TTC549 (cell line): ENCODE measurements at regions not wholly inside any gene's neighbourhood (a gene's known extent, or its start where the extent isn't known, plus 50 kb on each side); places are given as distances from the start of the nearest gene placed in this dataset.

Experiments
- FAIRE-seq: peaks from 2 replicates; lab custom pipeline; 2012; peaks lifted over from hg19 to GRCh38; lab: Jason Lieb, UNC

GRCh38 chr2:18925296-18925695, 335.9 kb upstream of the NT5C1B start:
- no peak for FAIRE-seq

DNA sequence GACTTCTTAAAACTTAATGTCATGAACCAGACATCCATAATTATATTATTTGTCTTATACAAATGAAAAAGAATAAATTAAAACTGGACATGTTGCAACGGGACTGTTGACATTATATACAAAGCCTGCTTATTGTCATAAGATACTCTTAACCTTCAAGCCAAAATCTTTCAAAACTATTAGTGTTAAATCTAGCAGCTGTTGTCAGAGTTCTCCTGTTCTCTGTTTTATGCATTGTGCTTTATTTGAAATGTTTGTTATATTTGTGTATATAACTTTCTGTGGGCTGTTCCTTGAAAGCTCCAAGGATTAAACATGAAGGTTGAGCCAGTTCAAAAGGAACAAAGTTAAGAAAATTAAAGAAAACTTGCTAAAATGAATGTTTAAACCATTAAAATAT, 335.5 kb upstream of the NT5C1B start:
- FAIRE-seq: no peak

DNA sequence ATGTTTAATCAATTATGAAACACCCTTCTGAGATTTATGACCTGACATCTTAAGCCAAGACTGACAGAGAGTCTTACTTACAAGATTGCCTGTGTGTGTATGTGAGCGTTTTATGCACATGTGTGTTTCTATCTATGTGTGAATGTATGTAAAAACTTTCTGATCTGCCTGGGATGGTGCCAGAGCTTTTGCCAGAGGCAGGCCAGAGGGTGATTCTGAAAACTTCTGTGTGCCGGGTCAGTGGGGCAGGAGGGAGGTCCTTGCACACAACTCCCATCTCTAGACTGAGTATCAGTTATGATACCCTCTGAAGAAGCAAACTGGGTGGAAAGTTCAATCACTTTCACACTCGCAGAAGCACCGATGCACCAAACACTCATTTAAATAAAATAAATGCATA, 335.0 kb upstream of the NT5C1B start:
- FAIRE-seq: no peak

DNA sequence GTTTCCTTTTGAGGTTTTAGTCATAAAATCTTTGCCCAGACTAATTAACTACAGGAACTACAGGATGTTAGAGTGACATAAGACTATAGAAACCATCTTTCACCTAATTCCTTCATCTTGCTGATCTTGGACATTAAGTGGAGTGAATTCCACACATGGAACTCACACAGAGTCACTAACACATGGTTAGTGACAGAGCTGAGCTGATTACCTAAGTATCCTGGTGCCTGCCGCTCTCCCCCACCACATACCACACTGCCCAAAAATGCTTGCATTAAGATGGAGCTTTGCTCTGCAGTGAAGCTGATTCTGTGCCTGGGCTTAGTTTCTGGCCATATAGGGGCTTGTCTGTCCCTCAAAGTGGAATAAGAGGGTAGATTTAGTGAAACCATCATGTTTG, 332.9 kb upstream of the NT5C1B start:
- FAIRE-seq: no peak

DNA sequence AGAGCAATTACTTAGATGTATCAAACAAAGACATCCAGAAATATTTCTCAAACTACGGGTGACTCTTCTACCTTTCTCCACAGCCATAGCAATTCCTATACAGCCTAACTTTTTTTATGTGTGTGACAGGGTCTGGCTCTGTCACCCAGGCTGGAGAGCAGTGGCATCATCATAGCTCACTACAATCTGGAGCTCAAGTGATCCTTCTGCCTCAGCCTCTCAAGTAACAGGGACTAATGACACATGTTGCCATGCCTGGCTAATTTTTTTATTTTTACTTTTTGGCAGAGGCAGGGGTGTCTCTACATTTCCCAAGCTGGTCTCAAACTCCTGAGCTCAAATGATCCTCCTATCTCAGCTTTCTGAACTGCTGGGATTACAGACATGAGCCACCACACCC, 328.9 kb upstream of the NT5C1B start:
- FAIRE-seq: no peak

GRCh38 chr2:18915227-18915626, 325.9 kb upstream of the NT5C1B start:
- FAIRE-seq: no peak

- FAIRE-seq: no peak
Observed at GRCh38 chr2:18913512-18913911, 324.1 kb upstream of the NT5C1B start.

GRCh38 chr2:18912225-18912888, 323.0 kb upstream of the NT5C1B start:
- no peak for FAIRE-seq

- FAIRE-seq: no peak
Observed at GRCh38 chr2:18911416-18911815, 322.0 kb upstream of the NT5C1B start.

DNA sequence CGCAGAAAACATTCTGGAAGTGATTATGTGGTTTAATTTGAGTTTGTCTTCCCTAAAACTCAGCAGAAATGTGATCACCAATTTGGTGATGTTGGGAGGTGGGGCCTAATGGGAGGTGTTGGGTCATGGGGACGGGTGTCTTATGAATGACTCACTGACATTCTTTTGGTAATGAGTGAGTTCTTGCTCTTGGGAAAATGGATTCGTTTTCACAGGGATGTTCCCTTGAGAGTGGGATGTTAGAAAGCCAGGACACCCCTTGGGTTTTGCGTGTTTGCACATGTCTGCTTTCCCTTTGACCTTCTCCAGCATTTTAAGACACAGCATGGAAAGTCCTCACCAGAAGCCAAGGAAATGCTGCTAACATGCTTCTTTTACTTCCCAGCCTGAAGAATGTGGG, 321.5 kb upstream of the NT5C1B start:
- FAIRE-seq: no peak

- no peak for FAIRE-seq
Observed at GRCh38 chr2:18907937-18908336, 318.6 kb upstream of the NT5C1B start.

- FAIRE-seq: no peak
Observed at GRCh38 chr2:18907508-18907907, 318.1 kb upstream of the NT5C1B start.

- no peak for FAIRE-seq
Observed at GRCh38 chr2:18903750-18904149, 314.4 kb upstream of the NT5C1B start.

DNA sequence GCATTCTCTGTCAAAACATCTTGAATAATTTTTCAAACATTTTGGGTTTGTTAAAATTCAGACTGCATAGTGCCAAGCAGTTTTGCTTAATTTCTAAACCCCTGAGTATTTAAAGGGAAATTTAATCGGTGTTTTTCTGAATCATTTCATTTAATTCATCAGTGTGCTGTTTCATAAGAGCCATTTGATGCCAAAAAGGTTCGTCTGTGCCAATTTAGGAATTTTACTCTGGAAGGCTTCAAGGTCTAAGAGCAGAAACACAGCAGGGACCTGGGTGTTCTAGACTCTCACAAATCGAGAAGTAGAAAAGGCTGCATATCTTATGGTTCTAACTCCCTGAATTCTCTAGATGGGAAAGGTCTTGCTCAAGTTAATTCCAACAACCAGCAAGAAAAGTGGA, 311.9 kb upstream of the NT5C1B start:
- no peak for FAIRE-seq

- no peak for FAIRE-seq
Observed at GRCh38 chr2:18900691-18901141, 311.3 kb upstream of the NT5C1B start.

DNA sequence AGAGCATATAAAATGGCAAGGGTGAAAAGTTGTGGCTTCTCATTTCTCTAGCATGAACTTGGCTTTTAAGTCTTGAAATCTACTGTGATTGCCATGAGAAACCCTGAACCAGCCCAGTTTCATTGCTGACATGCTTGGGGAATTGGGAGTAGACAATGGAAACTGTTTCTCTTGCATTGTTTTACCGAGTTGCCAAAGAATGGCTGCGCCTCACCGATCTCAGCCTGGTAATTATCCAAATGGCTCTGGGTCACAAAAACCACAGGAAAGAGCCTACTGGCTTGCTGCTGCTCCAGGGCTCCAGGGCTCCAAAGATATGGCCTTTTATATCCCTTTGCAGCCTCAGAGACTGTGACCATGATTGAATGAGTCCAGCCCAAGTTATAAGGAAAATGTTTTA, 310.4 kb upstream of the NT5C1B start:
- FAIRE-seq: no peak

DNA sequence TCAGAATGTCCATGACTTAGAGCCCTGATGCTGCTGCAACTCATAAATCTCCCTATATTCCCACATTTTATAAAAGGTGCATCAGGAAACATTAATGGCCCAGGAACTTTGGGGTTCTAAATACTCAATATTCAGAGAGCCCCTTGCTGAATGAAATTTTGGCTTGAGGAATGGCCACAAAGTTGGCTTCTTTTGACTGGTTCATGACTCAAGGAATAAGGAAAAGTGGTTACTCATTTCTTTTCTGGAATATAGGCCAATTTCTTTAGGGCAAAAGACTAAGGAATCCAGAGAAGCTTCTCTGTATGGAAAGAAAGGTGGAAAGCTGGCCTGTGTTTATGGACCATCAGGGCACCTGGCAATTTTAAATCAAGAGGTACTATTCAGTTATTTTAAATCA, 308.9 kb upstream of the NT5C1B start:
- FAIRE-seq: no peak

DNA sequence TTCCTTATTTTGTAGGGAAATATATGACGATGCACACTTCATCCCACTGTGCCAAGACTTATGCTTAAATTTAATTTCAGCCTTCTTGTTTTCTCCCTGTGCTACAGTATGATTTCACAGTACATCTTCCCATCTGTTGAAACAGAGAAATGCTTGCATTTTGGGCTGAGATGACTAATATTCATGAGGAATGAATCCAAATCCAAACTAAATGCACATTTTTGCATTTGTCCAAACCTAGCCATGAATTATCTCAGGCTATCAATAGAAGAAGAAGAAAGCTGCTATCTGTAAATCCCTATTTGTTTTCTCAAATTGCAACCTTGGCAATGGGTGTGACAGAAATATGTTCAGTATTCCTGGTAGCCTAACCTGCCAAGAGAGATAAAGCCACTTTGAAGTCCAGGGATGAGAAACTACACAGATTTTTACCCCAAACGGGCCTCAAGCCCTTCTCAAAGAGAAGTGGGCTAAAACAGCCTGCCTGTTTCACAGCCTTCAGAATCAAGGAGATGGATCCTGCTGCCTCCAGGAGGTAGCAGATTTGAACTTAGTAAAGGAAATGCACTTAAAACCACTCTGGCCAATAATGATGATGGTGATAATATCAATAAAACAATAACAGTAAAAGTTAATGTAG, 306.9 kb upstream of the NT5C1B start:
- FAIRE-seq: no peak

GRCh38 chr2:18891600-18892345, 302.4 kb upstream of the NT5C1B start:
- no peak for FAIRE-seq

GRCh38 chr2:18889565-18890332, 300.4 kb upstream of the NT5C1B start:
- FAIRE-seq: no peak

DNA sequence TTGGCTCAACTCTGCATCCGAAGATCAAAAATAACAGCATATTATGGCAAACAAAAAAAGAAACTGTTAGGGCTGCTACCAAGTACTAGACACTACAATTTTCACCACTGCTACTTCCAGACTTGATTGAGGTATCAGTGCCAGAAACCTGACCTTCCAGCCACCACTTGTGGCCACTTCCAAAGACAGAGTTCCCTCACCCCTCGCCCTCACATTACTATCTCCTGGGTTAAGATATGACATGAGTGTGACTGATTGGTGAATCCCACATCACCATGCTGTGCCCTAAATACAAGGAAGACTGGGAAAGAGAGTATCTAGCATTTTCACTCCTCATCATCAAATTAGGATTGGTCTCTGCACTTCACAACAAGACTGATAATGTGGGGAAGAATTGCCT, 296.1 kb upstream of the NT5C1B start:
- FAIRE-seq: no peak

- no peak for FAIRE-seq
Observed at GRCh38 chr2:18883616-18884456, 294.5 kb upstream of the NT5C1B start.
